Kasumi-1 (cell line): ENCODE measurements at regions not wholly inside any gene's neighbourhood (a gene's known extent, or its start where the extent isn't known, plus 50 kb on each side); places are given as distances from the start of the nearest gene placed in this dataset.

Experiments used
- DNase-seq, 2 experiments: peaks; one replicate each; lab custom pipeline; 2025; lab: John Stamatoyannopoulos, UW

- no peak for DNase-seq
Observed at GRCh38 chr3:194738254-194739093, 52.8 kb downstream of the FAM43A start.

GRCh38 chr3:194739498-194740284 is 54.0 kb downstream of the FAM43A start:
- no peak for DNase-seq

GRCh38 chr3:194740859-194741491 is 55.3 kb downstream of the FAM43A start:
- DNase-seq = no peak

- DNase-seq = no peak
Observed at GRCh38 chr3:194741916-194742315, 56.2 kb downstream of the FAM43A start.

GRCh38 chr3:194744826-194745225 is 59.1 kb downstream of the FAM43A start:
- DNase-seq = peak; percentile 28 to 59

- peak; percentile 64 to 68 for DNase-seq
Observed at GRCh38 chr3:194745422-194746184, 59.9 kb downstream of the FAM43A start.

GRCh38 chr3:194748225-194748624 is 62.5 kb downstream of the FAM43A start:
- no peak for DNase-seq

GRCh38 chr3:194749631-194750490 is 64.2 kb downstream of the FAM43A start:
- no peak for DNase-seq

- no peak for DNase-seq
Observed at GRCh38 chr3:194750491-194750828, 64.8 kb downstream of the FAM43A start.

- DNase-seq = no peak
Observed at GRCh38 chr3:194755671-194756459, 70.2 kb downstream of the FAM43A start.

- no peak for DNase-seq
Observed at GRCh38 chr3:194756460-194756779, 70.7 kb downstream of the FAM43A start.

- no peak for DNase-seq
Observed at GRCh38 chr3:194756791-194757325, 71.2 kb downstream of the FAM43A start.

GRCh38 chr3:194757647-194758061 is 72.0 kb downstream of the FAM43A start:
- DNase-seq = no peak

- no peak for DNase-seq
Observed at GRCh38 chr3:194758716-194759115, 73.0 kb downstream of the FAM43A start.

GRCh38 chr3:194760494-194761137 is 74.9 kb downstream of the FAM43A start:
- no peak for DNase-seq

GRCh38 chr3:194761384-194761783 is 75.7 kb downstream of the FAM43A start:
- DNase-seq = no peak

- DNase-seq = peak; percentile 69
Observed at GRCh38 chr3:194766845-194767244, 81.2 kb downstream of the FAM43A start.

GRCh38 chr3:194767446-194768207 is 81.9 kb downstream of the FAM43A start:
- DNase-seq = no peak

GRCh38 chr3:194768586-194768985 is 82.9 kb downstream of the FAM43A start:
- DNase-seq = no peak
